Loucy (cell line): ENCODE measurements at regions not wholly inside any gene's neighbourhood (a gene's known extent, or its start where the extent isn't known, plus 50 kb on each side); places are given as distances from the start of the nearest gene placed in this dataset.

Experiments used
- CTCF ChIP-seq: fragments of 200-600 bp; sonication (generic); conservative IDR thresholded peaks from 2 replicates; pipeline ENCODE4 v1.5.1; 2014; ENCODE audit warnings: mild to moderate bottlenecking, antibody characterized with exemption, low read length
- EZH2phosphoT487 ChIP-seq: fragments of 200-600 bp; IDR thresholded peaks from 2 replicates; pipeline ENCODE4 v1.6.1; 2018; ENCODE audit warnings: antibody characterized with exemption, mild to moderate bottlenecking, moderate library complexity, borderline replicate concordance

DNA sequence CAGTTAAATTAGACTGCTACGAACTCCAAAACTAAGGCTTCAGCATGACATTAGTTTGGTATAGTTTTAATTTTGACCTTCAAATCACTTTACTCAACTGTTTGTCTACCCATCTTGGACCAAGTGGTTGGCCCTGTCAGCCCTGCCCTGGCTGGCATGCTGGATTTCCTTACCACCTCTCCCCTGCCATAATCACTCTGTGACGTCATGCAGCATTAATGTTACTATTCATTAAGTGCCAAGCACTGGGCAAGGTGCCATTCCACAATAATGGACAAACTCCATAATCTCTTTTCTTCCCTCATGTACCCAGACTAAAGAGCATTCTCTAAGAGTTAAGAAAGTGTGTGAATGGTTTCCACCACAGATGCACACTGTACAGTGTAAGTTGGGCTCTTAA, 277.0 kb upstream of the INTU start:
- TF ChIP-seq CTCF (no peak), EZH2phosphoT487 (no peak)
